ENCODE measurements at regions not wholly inside any gene's neighbourhood (a gene's known extent, or its start where the extent isn't known, plus 50 kb on each side); places are given as distances from the start of the nearest gene placed in this dataset.
"Not testable (repeated sequence)": the region's sequence is repeated elsewhere in the genome, so short reads cannot be mapped to it uniquely, and the experiment has no call there.

DNA sequence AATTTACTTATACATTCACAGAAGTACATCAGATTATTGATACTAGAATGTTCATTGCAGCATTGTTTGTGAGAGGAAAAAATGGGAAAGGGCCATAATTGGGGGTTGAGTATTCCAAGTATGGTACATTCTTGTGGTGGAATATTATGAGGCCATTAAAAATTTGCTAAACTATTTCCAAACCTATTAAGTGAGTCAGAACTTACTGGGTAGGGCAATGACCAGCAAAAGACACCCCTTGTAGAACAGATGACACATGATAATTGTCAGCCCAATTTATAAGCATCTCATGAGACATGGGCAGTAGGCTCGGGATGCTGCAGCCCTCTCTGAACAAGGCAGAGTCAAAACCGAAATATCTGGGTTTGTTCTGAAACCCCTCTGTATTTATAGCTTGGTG, 192.6 kb upstream of the IL12B start:
- no peak overlapping the region for H3K4me3 ChIP-seq (ENCODE audit: low read depth, low read length)
- no peak for TF ChIP-seq CTCF (IDR thresholded peaks at IDR 0.05; ENCODE audit: borderline replicate concordance, insufficient read depth, low read depth, low read length)

DNA sequence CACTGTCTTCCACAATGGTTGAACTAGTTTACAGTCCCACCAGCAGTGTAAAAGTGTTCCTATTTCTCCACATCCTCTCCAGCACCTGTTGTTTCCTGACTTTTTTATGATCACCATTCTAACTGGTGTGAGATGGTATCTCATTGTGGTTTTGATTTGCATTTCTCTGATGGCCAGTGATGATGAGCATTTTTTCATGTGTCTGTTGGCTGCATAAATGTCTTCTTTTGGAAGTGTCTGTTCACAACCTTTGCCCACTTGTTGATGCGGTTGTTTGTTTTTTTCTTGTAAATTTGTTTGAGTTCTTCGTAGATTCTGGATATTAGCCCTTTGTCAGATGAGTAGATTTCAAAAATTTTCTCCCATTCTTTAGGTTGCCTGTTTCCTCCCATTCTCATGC, 194.0 kb upstream of the IL12B start:
- not testable (repeated sequence) for H3K4me3 ChIP-seq (ENCODE audit: low read depth, low read length)

- no peak overlapping the region for H3K4me3 ChIP-seq (ENCODE audit: low read depth, low read length)
- TF ChIP-seq CTCF (IDR thresholded peaks at IDR 0.05; ENCODE audit: borderline replicate concordance, insufficient read depth, low read depth, low read length), result no peak
Observed at GRCh38 chr5:159525117-159525516, 194.8 kb upstream of the IL12B start.

DNA sequence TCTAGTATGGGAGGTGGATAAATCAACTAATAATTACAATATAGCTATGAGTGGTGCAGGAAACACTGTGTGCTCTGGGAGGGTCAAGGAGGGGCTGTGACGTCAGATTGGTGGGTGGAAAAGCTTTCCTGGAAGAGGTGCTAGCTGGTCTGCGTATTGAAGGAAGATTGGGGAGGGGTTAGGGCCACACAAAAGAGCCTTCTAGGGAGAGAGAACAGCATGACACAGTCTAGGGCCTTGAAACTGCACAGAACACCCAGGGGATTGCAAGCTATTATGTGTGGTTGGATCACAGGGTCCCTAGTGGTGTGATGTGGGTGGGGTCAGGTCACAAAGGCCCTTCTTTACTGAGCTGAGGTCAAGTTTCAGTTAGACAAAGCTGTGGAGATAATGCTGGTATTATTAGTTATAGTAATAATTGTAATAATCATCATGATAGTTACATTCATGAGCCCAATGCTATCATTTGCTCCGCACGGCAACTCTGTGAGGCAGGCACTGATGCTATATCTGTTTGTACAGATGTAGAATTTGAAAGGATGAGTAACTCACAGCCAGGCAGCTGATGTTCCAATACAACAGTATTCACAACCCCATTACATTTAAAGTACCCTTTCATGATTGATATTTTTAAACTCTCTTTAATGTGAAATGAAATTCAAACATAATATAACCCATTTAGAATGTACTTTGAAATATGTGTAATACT, 197.4 kb upstream of the IL12B start:
- no peak for TF ChIP-seq CTCF (IDR thresholded peaks at IDR 0.05; ENCODE audit: borderline replicate concordance, insufficient read depth, low read depth, low read length)
- no peak overlapping the region for H3K4me3 ChIP-seq (ENCODE audit: low read depth, low read length)

GRCh38 chr5:159531554-159532105, 201.3 kb upstream of the IL12B start:
- H3K4me3 ChIP-seq (ENCODE audit: low read depth, low read length), result no peak overlapping the region
- TF ChIP-seq CTCF (IDR thresholded peaks at IDR 0.05; ENCODE audit: borderline replicate concordance, insufficient read depth, low read depth, low read length), result no peak

DNA sequence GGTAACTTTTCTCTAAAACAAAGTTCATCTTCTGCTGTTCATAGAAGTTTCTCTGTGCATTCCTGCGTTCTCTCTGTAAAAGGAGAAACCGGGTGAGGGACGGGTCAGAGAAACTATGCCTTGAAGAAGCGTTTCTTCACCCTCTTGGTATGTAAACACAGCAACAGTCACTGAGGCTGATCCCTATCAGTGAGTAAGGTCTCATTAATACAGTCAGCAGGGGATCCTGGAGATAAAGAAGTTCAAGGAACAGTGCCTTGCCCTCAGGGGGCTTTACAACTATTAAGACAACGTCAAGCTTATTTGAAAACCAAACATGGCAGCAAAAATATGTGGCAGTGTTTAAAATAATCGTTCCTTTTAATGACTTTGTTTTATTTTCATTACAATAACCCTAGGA, 202.9 kb upstream of the IL12B start:
- H3K4me3 ChIP-seq (ENCODE audit: low read depth, low read length), result no peak overlapping the region
- TF ChIP-seq CTCF (IDR thresholded peaks at IDR 0.05; ENCODE audit: borderline replicate concordance, insufficient read depth, low read depth, low read length), result no peak

GRCh38 chr5:159536166-159536565, 205.9 kb upstream of the IL12B start:
- no peak for TF ChIP-seq CTCF (IDR thresholded peaks at IDR 0.05; ENCODE audit: borderline replicate concordance, insufficient read depth, low read depth, low read length)
- H3K4me3 ChIP-seq (ENCODE audit: low read depth, low read length), result no peak overlapping the region
